HCT116 (cell line): ENCODE measurements at regions not wholly inside any gene's neighbourhood (a gene's known extent, or its start where the extent isn't known, plus 50 kb on each side); places are given as distances from the start of the nearest gene placed in this dataset.

Source experiments
- ATAC-seq: fragments of 200-7000 bp; cut with Tn5 transposase; 2 replicates; pipeline ENCODE4 v1.9.1; 2020; ENCODE audit warnings: mild to moderate bottlenecking, moderate library complexity
- BruUV-seq: library from RNA; stranded (reverse); fragments of 400-500 nt; replicated peaks from 2 replicates; lab custom pipeline; 2021; lab: Mats Ljungman, UMichigan
- CTCF ChIA-PET: fragments of 300-600 bp; sonication (Branson Sonifier 250); formaldehyde crosslinking; loops from one replicate; lab custom pipeline; 2021; ENCODE audit warnings: antibody characterized with exemption; lab: Charles Lee
- POLR2A ChIA-PET: fragments of 300-600, 350-600 bp; sonication (Branson Sonifier 250); formaldehyde crosslinking; loops from one replicate; lab custom pipeline; 2021; ENCODE audit warnings: antibody characterized with exemption; lab: Charles Lee
- RAD21 ChIA-PET, 2 experiments: fragments of 300-600 bp; sonication (Branson Sonifier 250); formaldehyde crosslinking; loops; one replicate each; lab custom pipeline; 2023; ENCODE audit warnings: low total read pairs in 2 of 2; ENCODE audit not compliant: uncharacterized antibody in 2 of 2, unreplicated experiment in 2 of 2, low non-redundant PET in 1 of 2; lab: Charles Lee
- DNase-seq: peaks from one replicate; pipeline ENCODE4 v3.0.0-alpha.2; 2010; ENCODE audit warnings: low read depth, low spot score
- H2AFZ ChIP-seq: fragments of 200-600 bp; shearing (Covaris generic), sonication (generic); 2 replicates; pipeline ENCODE4 v1.6.1; 2017; ENCODE audit warnings: low read depth, mixed run types, mixed read lengths, antibody characterized with exemption, low read length; ENCODE audit not compliant: poor library complexity, severe bottlenecking
- H3K27ac ChIP-seq: 2 replicates; pipeline ENCODE4 v1.5.1; 2012; ENCODE audit warnings: low read depth, low read length
- H3K27me3 ChIP-seq: fragments of 200-600 bp; sonication (generic); 2 replicates; pipeline ENCODE4 v1.6.1; 2016; ENCODE audit warnings: mixed run types, low read length, mixed read lengths; ENCODE audit not compliant: insufficient read depth
- H3K36me3 ChIP-seq, 2 experiments: fragments of 200-500 bp in 1 of 2; fragments of 200-600 bp in 1 of 2; sonication (Bioruptor generic) in 1 of 2; sonication (generic) in 1 of 2; 2 replicates each; pipeline versions ENCODE4 v1.5.1 to v1.6.1; 2014 to 2016; ENCODE audit warnings: low read length in 2 of 2, inconsistent platforms in 1 of 2, mixed read lengths in 1 of 2, mixed run types in 1 of 2; ENCODE audit not compliant: insufficient read depth in 2 of 2, control insufficient read depth in 1 of 2
- H3K4me1 ChIP-seq, 2 experiments: fragments of 200-600 bp in 1 of 2; sonication (generic) in 1 of 2; 2 replicates each; pipeline versions ENCODE4 v1.5.1 to v1.6.1; 2012 to 2017; ENCODE audit warnings: low read length in 2 of 2, inconsistent platforms in 1 of 2, mild to moderate bottlenecking in 1 of 2, mixed read lengths in 1 of 2, mixed run types in 1 of 2, moderate library complexity in 1 of 2; ENCODE audit not compliant: insufficient read depth in 2 of 2, control insufficient read depth in 1 of 2
- H3K4me2 ChIP-seq: fragments of 200-600 bp; sonication (generic); 2 replicates; pipeline ENCODE4 v1.6.1; 2017; ENCODE audit warnings: mixed run types, low read length, mixed read lengths
- H3K4me3 ChIP-seq, 2 experiments: fragments of 200-600 bp in 1 of 2; sonication (generic) in 1 of 2; replicated peaks in 1 of 2; 2 replicates each; pipeline ENCODE4 v1.5.1; 2011 to 2016; ENCODE audit warnings: low read length in 2 of 2, control low read depth in 1 of 2, low read depth in 1 of 2, mild to moderate bottlenecking in 1 of 2, mixed read lengths in 1 of 2, mixed run types in 1 of 2
- H3K79me2 ChIP-seq: fragments of 200-600 bp; sonication (generic); 2 replicates; pipeline ENCODE4 v1.6.1; 2017; ENCODE audit warnings: mild to moderate bottlenecking, mixed run types, low read length, moderate library complexity, mixed read lengths; ENCODE audit not compliant: insufficient read depth
- H3K9ac ChIP-seq: fragments of 200-600 bp; sonication (generic); 2 replicates; pipeline ENCODE4 v1.6.1; 2016; ENCODE audit warnings: low read length, mixed read lengths
- H3K9me2 ChIP-seq: fragments of 200-600 bp; sonication (generic), shearing (Covaris generic); 2 replicates; pipeline ENCODE4 v1.6.1; 2017; ENCODE audit warnings: mixed run types, mild to moderate bottlenecking, moderate library complexity; ENCODE audit not compliant: insufficient read depth
- H3K9me3 ChIP-seq, 2 experiments: fragments of 200-500 bp in 1 of 2; fragments of 200-600 bp in 1 of 2; sonication (Bioruptor generic) in 1 of 2; sonication (generic) in 1 of 2; 2 replicates each; pipeline ENCODE4 v1.6.1; 2014 to 2017; ENCODE audit warnings: low read length in 2 of 2, mixed read lengths in 2 of 2, inconsistent platforms in 1 of 2, low read depth in 1 of 2, mild to moderate bottlenecking in 1 of 2, mixed run types in 1 of 2, moderate library complexity in 1 of 2; ENCODE audit not compliant: control insufficient read depth in 1 of 2, insufficient read depth in 1 of 2
- H4K20me1 ChIP-seq: fragments of 200-600 bp; sonication (generic), shearing (Covaris generic); 2 replicates; pipeline ENCODE4 v1.6.1; 2017; ENCODE audit warnings: mixed run types, mild to moderate bottlenecking, moderate library complexity; ENCODE audit not compliant: insufficient read depth
- CBX3 ChIP-seq: IDR thresholded peaks from 2 replicates; pipeline ENCODE4 v1.6.1; 2012; ENCODE audit warnings: low read depth
- CEBPB ChIP-seq: IDR thresholded peaks from 2 replicates; pipeline ENCODE4 v1.6.1; 2012; ENCODE audit warnings: low read depth
- EGR1 ChIP-seq: IDR thresholded peaks from 2 replicates; pipeline ENCODE4 v1.6.1; 2012; ENCODE audit warnings: low read depth
- EZH2 ChIP-seq: fragments of 200-600 bp; sonication (generic); IDR thresholded peaks from 2 replicates; pipeline ENCODE4 v1.6.1; 2017; ENCODE audit warnings: antibody characterized with exemption, mixed run types
- EZH2phosphoT487 ChIP-seq: fragments of 200-600 bp; IDR thresholded peaks from 2 replicates; pipeline ENCODE4 v1.6.1; 2018; ENCODE audit warnings: antibody characterized with exemption, borderline replicate concordance
- FOSL1 ChIP-seq: IDR thresholded peaks from 2 replicates; pipeline ENCODE4 v1.6.1; 2012; ENCODE audit warnings: low read depth
- JUND ChIP-seq: IDR thresholded peaks from 2 replicates; pipeline ENCODE4 v1.6.1; 2012
- POLR2AphosphoS5 ChIP-seq: IDR thresholded peaks from 2 replicates; pipeline ENCODE4 v1.6.1; 2011; ENCODE audit warnings: mild to moderate bottlenecking, low read depth, low read length, moderate library complexity
- RAD21 ChIP-seq: IDR thresholded peaks from 2 replicates; pipeline ENCODE4 v1.6.1; 2012; ENCODE audit warnings: low read depth, mild to moderate bottlenecking
- SIN3A ChIP-seq: IDR thresholded peaks from 2 replicates; pipeline ENCODE4 v1.6.1; 2012; ENCODE audit warnings: low read depth
- SP1 ChIP-seq: IDR thresholded peaks from 2 replicates; pipeline ENCODE4 v1.6.1; 2012; ENCODE audit warnings: low read depth
- SRF ChIP-seq: IDR thresholded peaks from 2 replicates; pipeline ENCODE4 v1.6.1; 2012; ENCODE audit warnings: low read depth
- YY1 ChIP-seq: IDR thresholded peaks from 2 replicates; pipeline ENCODE4 v1.6.1; 2011; ENCODE audit warnings: low read length, low read depth, moderate library complexity, mild to moderate bottlenecking; ENCODE audit not compliant: insufficient replicate concordance; ENCODE audit errors: extremely low read depth
- ZFX ChIP-seq: fragments of 450-650 bp; IDR thresholded peaks from 2 replicates; pipeline ENCODE4 v1.6.1; 2017
- ZNF274 ChIP-seq: fragments of 200-500 bp; sonication (Bioruptor generic); IDR thresholded peaks from 2 replicates; pipeline ENCODE4 v1.6.1; 2014; ENCODE audit warnings: mild to moderate bottlenecking, low read depth, low read length, inconsistent platforms
- intact Hi-C: fragments of 100-400 bp; cut with micrococcal nuclease; formaldehyde crosslinking; loops from 2 replicates; pipeline ENCODE4 v1.10.0; 2022
- TF ChIP-seq, protein P1 (sequence below): IDR thresholded peaks from 2 replicates; pipeline ENCODE4 v1.6.1; 2012
- TF ChIP-seq, protein P2 (sequence below): IDR thresholded peaks from 2 replicates; pipeline ENCODE4 v1.6.1; 2012; ENCODE audit warnings: low read depth
- TF ChIP-seq, protein P3 (sequence below): IDR thresholded peaks from 2 replicates; pipeline ENCODE4 v1.6.1; 2011; ENCODE audit warnings: mild to moderate bottlenecking, low read length, moderate library complexity; ENCODE audit not compliant: insufficient replicate concordance; ENCODE audit errors: extremely low read depth
- TF ChIP-seq, protein P4 (sequence below), 3 experiments: fragments of 200-600 bp in 1 of 3; sonication (generic) in 1 of 3; IDR thresholded peaks in 2 of 3; conservative IDR thresholded peaks in 1 of 3; 2 replicates each; pipeline ENCODE4 v1.5.1; 2012 to 2017; ENCODE audit warnings: low read depth in 2 of 3, low read length in 2 of 3, antibody characterized with exemption in 1 of 3, borderline replicate concordance in 1 of 3, control low read depth in 1 of 3, mild to moderate bottlenecking in 1 of 3, mixed read lengths in 1 of 3, mixed run types in 1 of 3, moderate library complexity in 1 of 3; ENCODE audit not compliant: insufficient read depth in 1 of 3

DNA sequence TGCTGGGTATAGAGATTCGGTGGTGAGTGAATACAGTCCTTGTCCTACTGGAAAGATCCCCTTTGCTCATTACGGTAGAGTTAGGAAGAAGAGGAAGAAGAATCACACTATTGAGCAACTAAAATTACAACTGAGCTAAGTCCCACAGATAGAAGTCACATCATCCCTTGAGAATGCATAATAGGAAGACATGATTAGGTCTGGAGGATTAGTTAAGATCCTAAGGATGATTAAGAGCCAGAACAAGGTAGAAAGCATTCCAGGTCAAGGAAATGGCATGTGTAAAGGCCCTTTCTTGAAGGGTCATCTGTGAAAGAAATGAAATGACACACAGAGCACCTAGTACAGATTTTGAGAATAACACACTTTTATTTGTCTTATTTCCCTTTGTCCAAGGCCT lies 503.5 kb downstream of the HAPSTR1 start:
- TF ChIP-seq SRF (no peak), CEBPB (no peak), SP1 (no peak), ZFX (no peak), JUND (no peak), EGR1 (no peak), YY1 (no peak), EZH2phosphoT487 (no peak), EZH2 (no peak), RAD21 (no peak), FOSL1 (no peak), CBX3 (no peak), POLR2AphosphoS5 (no peak), ZNF274 (no peak), SIN3A (no peak)
- TF ChIP-seq, protein P1, sequence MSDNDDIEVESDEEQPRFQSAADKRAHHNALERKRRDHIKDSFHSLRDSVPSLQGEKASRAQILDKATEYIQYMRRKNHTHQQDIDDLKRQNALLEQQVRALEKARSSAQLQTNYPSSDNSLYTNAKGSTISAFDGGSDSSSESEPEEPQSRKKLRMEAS: no peak
- TF ChIP-seq, protein P2, sequence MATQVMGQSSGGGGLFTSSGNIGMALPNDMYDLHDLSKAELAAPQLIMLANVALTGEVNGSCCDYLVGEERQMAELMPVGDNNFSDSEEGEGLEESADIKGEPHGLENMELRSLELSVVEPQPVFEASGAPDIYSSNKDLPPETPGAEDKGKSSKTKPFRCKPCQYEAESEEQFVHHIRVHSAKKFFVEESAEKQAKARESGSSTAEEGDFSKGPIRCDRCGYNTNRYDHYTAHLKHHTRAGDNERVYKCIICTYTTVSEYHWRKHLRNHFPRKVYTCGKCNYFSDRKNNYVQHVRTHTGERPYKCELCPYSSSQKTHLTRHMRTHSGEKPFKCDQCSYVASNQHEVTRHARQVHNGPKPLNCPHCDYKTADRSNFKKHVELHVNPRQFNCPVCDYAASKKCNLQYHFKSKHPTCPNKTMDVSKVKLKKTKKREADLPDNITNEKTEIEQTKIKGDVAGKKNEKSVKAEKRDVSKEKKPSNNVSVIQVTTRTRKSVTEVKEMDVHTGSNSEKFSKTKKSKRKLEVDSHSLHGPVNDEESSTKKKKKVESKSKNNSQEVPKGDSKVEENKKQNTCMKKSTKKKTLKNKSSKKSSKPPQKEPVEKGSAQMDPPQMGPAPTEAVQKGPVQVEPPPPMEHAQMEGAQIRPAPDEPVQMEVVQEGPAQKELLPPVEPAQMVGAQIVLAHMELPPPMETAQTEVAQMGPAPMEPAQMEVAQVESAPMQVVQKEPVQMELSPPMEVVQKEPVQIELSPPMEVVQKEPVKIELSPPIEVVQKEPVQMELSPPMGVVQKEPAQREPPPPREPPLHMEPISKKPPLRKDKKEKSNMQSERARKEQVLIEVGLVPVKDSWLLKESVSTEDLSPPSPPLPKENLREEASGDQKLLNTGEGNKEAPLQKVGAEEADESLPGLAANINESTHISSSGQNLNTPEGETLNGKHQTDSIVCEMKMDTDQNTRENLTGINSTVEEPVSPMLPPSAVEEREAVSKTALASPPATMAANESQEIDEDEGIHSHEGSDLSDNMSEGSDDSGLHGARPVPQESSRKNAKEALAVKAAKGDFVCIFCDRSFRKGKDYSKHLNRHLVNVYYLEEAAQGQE: no peak
- TF ChIP-seq, protein P3, sequence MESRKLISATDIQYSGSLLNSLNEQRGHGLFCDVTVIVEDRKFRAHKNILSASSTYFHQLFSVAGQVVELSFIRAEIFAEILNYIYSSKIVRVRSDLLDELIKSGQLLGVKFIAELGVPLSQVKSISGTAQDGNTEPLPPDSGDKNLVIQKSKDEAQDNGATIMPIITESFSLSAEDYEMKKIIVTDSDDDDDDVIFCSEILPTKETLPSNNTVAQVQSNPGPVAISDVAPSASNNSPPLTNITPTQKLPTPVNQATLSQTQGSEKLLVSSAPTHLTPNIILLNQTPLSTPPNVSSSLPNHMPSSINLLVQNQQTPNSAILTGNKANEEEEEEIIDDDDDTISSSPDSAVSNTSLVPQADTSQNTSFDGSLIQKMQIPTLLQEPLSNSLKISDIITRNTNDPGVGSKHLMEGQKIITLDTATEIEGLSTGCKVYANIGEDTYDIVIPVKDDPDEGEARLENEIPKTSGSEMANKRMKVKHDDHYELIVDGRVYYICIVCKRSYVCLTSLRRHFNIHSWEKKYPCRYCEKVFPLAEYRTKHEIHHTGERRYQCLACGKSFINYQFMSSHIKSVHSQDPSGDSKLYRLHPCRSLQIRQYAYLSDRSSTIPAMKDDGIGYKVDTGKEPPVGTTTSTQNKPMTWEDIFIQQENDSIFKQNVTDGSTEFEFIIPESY: no peak
- TF ChIP-seq, protein P4, sequence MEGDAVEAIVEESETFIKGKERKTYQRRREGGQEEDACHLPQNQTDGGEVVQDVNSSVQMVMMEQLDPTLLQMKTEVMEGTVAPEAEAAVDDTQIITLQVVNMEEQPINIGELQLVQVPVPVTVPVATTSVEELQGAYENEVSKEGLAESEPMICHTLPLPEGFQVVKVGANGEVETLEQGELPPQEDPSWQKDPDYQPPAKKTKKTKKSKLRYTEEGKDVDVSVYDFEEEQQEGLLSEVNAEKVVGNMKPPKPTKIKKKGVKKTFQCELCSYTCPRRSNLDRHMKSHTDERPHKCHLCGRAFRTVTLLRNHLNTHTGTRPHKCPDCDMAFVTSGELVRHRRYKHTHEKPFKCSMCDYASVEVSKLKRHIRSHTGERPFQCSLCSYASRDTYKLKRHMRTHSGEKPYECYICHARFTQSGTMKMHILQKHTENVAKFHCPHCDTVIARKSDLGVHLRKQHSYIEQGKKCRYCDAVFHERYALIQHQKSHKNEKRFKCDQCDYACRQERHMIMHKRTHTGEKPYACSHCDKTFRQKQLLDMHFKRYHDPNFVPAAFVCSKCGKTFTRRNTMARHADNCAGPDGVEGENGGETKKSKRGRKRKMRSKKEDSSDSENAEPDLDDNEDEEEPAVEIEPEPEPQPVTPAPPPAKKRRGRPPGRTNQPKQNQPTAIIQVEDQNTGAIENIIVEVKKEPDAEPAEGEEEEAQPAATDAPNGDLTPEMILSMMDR (IDR thresholded peaks at IDR 0.05 in 2 of 3, conservative IDR thresholded peaks at IDR 0.05 in 1 of 3; ENCODE audit: borderline replicate concordance in 1 of 3, insufficient read depth in 1 of 3, low read depth in 2 of 3, low read length in 2 of 3): no peak
- H3K9ac ChIP-seq: no peak overlapping the region
- H3K27me3 ChIP-seq: peaks cover 17% of the 10 kb centered on the region
- H4K20me1 ChIP-seq: no peaks in the 10 kb centered on the region
- no peak overlapping the region for H3K4me2 ChIP-seq
- H3K27ac ChIP-seq: no peak overlapping the region
- ChIA-PET CTCF (no interaction called here), POLR2A (no interaction called here), RAD21 (no interaction called here)
- H3K4me3 ChIP-seq: no peak overlapping the region
- H2AFZ ChIP-seq: no peak overlapping the region
- no peaks in the 10 kb centered on the region for H3K79me2 ChIP-seq
- no peaks in the 10 kb centered on the region for H3K9me2 ChIP-seq
- ATAC-seq (no peak), DNase-seq (no peak)
- H3K36me3 ChIP-seq: no peaks in the 10 kb centered on the region
- H3K4me1 ChIP-seq: no peaks in the 10 kb centered on the region
- no TSS peak for BruUV-seq
- intact Hi-C loops: no loop called here
- no peaks in the 10 kb centered on the region for H3K9me3 ChIP-seq
